ENCODE measurements at regions not wholly inside any gene's neighbourhood (a gene's known extent, or its start where the extent isn't known, plus 50 kb on each side); places are given as distances from the start of the nearest gene placed in this dataset.

GRCh38 chr13:85236413-85236812 is 562.8 kb downstream of the SLITRK6 start:
- no peaks in the 10 kb centered on the region for H3K36me3 ChIP-seq
- no peaks in the 10 kb centered on the region for H3K27me3 ChIP-seq (replicated peaks)
- DNase-seq (ENCODE audit: low read depth in 1 of 2, low spot score in 2 of 2): peak in 1 of 2 experiments; percentile 67
- H3K4me1 ChIP-seq (replicated peaks): peaks cover 17% of the 10 kb centered on the region
- no peak overlapping the region for H3K4me3 ChIP-seq
- no peaks in the 10 kb centered on the region for H3K9me3 ChIP-seq (replicated peaks)
- H3K27ac ChIP-seq: no peak overlapping the region

DNA sequence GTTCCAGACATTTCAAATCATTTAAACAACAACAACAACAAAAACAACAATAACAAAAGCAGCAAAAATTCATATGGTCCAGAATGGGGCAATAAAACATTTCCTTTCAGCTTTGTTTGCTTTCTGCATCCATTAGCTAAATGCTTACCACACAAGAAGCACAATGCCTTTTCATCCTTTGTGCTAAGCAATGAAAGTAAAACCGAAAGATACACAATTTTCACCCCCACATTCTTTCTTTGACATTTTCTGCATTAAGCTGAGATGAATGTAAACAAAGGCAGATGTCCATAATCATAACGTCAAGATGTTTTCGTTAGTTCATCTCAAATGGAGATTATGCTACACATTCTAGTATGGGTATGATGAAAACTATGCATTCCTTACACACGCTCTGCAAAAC is 568.5 kb downstream of the SLITRK6 start:
- peak in 1 of 2 experiments; percentile 78 for DNase-seq (ENCODE audit: low read depth in 1 of 2, low spot score in 2 of 2)
- Histone ChIP-seq H3K27ac (no peak overlapping the region), H3K9me3 (replicated peaks) (no peaks in the 10 kb centered on the region), H3K4me1 (replicated peaks) (peaks cover 5% of the 10 kb centered on the region; the same call in 1 of the 2 replicates), H3K36me3 (no peaks in the 10 kb centered on the region), H3K27me3 (replicated peaks) (no peaks in the 10 kb centered on the region), H3K4me3 (no peak overlapping the region)

- no peaks in the 10 kb centered on the region for H3K27me3 ChIP-seq (replicated peaks)
Observed at GRCh38 chr13:85228692-85229091, 570.5 kb downstream of the SLITRK6 start.

DNA sequence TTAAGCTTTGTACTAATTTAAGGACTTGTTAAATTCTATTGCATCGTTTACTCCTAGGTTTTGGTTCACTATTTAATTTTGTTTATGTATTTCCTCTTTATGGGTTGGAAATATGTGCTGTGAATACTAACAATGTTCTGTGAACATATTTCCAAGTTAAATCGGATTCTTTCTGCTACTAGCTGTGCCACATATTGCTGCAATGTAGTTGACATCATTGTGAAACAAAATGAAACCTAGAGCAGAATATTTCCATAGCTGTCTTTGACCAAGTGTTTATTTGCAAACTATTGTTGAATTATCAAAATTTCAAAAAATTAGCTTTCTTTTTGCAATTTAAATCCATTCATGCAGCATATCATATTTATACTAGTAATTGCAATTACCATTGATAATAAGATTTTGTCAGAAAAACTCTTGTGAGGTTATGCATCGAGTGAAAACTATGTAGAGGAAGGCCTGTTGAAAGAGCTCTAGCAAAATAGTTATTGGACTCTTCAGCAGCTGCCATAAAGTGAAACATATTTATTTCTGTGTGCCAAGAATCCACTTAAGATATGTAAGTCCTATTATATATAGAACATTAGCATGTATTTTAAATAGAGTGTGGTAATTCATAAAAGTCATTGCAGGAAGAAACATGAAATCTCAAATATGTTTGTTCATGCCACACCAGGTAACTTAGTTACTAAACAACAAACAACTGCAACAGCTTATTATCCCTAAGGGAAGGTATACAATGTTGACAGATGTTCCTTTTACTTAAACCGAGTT is 575.1 kb downstream of the SLITRK6 start:
- no peak overlapping the region for H3K4me3 ChIP-seq
- no peaks in the 10 kb centered on the region for H3K9me3 ChIP-seq (replicated peaks)
- H3K27me3 ChIP-seq (replicated peaks): no peaks in the 10 kb centered on the region
- H3K27ac ChIP-seq: no peak overlapping the region
- DNase-seq (ENCODE audit: low read depth in 1 of 2, low spot score in 2 of 2): no peak
- no peaks in the 10 kb centered on the region for H3K4me1 ChIP-seq (replicated peaks)
- no peaks in the 10 kb centered on the region for H3K36me3 ChIP-seq

More at GRCh38 chr13:85228692-85229091, 570.5 kb downstream of the SLITRK6 start:
- Histone ChIP-seq H3K4me1 (replicated peaks) (peaks cover 5% of the 10 kb centered on the region; the same call in 1 of the 2 replicates), H3K4me3 (no peak overlapping the region), H3K27ac (no peak overlapping the region), H3K36me3 (no peaks in the 10 kb centered on the region), H3K9me3 (replicated peaks) (no peaks in the 10 kb centered on the region)
- no peak for DNase-seq (ENCODE audit: low read depth in 1 of 2, low spot score in 2 of 2)

DNA sequence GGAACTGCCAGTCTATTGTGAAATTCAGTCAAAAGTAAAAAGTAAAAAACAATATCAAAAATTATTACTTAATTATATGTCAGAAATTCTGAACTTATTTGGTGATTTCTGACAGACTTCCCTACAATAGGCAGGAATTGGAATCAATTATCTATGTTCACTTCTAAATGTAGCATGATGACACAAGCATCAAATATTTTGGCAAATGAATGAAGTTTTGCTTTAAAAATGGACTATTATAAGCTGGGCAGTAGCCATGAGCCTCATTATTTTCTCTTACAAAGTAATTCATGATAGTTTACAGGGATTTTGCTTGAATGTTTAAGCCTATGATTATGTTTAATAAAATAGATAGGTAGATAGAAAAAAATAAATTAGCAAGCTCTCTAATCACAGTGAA is 582.6 kb downstream of the SLITRK6 start:
- H3K27me3 ChIP-seq (replicated peaks): no peaks in the 10 kb centered on the region
- H3K36me3 ChIP-seq: no peaks in the 10 kb centered on the region
- no peaks in the 10 kb centered on the region for H3K4me1 ChIP-seq (replicated peaks)
- no peak overlapping the region for H3K27ac ChIP-seq
- no peak overlapping the region for H3K4me3 ChIP-seq
- DNase-seq (ENCODE audit: low read depth in 1 of 2, low spot score in 2 of 2): no peak
- no peaks in the 10 kb centered on the region for H3K9me3 ChIP-seq (replicated peaks)

DNA sequence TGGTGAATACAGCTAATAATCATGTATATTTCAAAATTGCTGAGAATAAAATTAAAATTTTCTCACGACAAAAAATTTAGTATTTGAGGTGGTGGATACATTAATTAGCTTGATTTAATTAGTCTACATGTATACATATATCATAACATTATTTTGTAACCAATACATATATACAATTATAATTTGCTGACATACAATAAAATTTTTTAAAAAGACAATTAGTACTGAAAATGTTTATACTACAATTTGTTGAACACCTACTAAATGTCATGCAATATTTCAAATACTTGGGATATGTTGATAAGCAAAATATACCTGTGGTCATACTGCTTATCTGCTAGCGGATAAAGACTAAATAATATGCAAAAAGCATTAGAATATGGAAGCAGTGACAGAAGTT is 586.5 kb downstream of the SLITRK6 start:
- no peaks in the 10 kb centered on the region for H3K4me1 ChIP-seq (replicated peaks)
- no peak overlapping the region for H3K4me3 ChIP-seq
- 0 out of 2 replicates have a peak, but pooled peaks cover 4% of the 10 kb centered on the region for H3K9me3 ChIP-seq (replicated peaks)
- H3K27me3 ChIP-seq (replicated peaks): no peaks in the 10 kb centered on the region
- H3K36me3 ChIP-seq: no peaks in the 10 kb centered on the region
- no peak for DNase-seq (ENCODE audit: low read depth in 1 of 2, low spot score in 2 of 2)
- no peak overlapping the region for H3K27ac ChIP-seq

GRCh38 chr13:85204668-85205344 is 594.4 kb downstream of the SLITRK6 start:
- Histone ChIP-seq H3K36me3 (no peaks in the 10 kb centered on the region), H3K27ac (no peak overlapping the region), H3K4me1 (replicated peaks) (no peaks in the 10 kb centered on the region), H3K27me3 (replicated peaks) (no peaks in the 10 kb centered on the region), H3K4me3 (no peak overlapping the region), H3K9me3 (replicated peaks) (peaks cover 10% of the 10 kb centered on the region; the same call in 1 of the 2 replicates)
- DNase-seq (ENCODE audit: low read depth in 1 of 2, low spot score in 2 of 2): no peak

DNA sequence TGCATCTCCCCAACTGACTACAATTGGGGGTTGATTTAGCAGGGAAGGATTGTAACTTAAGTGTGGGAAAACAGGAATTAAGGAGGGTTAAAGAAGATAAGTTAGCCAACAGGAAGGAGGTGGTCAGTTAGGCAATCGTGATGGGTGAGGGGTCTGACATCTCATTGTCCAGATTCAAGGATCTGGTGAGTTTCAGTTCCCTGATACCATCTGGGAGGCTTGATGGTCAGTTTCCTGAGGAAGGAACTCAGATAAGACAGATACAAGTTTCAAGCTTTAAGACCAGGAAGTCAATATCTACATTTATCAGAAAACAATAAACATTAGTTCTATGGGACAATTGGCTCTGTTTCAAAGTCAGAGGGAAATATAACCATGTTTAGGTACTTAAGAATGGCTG is 601.8 kb downstream of the SLITRK6 start:
- no peak overlapping the region for H3K27ac ChIP-seq
- no peaks in the 10 kb centered on the region for H3K27me3 ChIP-seq (replicated peaks)
- DNase-seq (ENCODE audit: low read depth in 1 of 2, low spot score in 2 of 2): no peak
- H3K4me3 ChIP-seq: no peak overlapping the region
- H3K4me1 ChIP-seq (replicated peaks): no peaks in the 10 kb centered on the region
- H3K9me3 ChIP-seq (replicated peaks): no peaks in the 10 kb centered on the region
- no peaks in the 10 kb centered on the region for H3K36me3 ChIP-seq

DNA sequence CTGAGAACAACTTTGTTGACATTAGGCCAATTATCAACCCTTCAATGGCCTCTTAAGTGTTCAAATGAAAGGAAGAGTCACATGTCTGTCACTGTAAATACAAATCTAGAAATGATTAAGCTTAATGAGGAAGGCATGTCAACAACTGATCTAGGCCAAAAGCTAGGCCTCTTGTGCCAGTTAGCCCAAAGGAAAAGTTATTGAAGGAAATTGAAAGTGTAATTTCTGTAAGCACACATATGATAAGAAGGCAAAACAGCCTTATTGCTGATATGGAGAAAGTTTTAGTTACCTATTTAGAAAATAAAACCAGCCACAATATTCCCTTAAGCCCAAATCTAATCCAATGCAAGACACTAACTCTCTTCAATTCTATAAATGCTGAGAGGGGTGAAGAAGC is 604.7 kb downstream of the SLITRK6 start:
- no peak overlapping the region for H3K27ac ChIP-seq
- DNase-seq (ENCODE audit: low read depth in 1 of 2, low spot score in 2 of 2): no peak

GRCh38 chr13:85191996-85192718 is 607.1 kb downstream of the SLITRK6 start:
- Histone ChIP-seq H3K36me3 (no peaks in the 10 kb centered on the region), H3K4me3 (no peak overlapping the region)

More for the DNA sequence above, 604.7 kb downstream of the SLITRK6 start:
- Histone ChIP-seq H3K27me3 (replicated peaks) (no peaks in the 10 kb centered on the region), H3K9me3 (replicated peaks) (no peaks in the 10 kb centered on the region), H3K4me1 (replicated peaks) (no peaks in the 10 kb centered on the region), H3K4me3 (no peak overlapping the region), H3K36me3 (no peaks in the 10 kb centered on the region)

GRCh38 chr13:85186356-85187045 is 612.7 kb downstream of the SLITRK6 start:
- no peaks in the 10 kb centered on the region for H3K4me1 ChIP-seq (replicated peaks)

More at GRCh38 chr13:85191996-85192718, 607.1 kb downstream of the SLITRK6 start:
- Histone ChIP-seq H3K4me1 (replicated peaks) (no peaks in the 10 kb centered on the region), H3K9me3 (replicated peaks) (no peaks in the 10 kb centered on the region), H3K27ac (no peak overlapping the region), H3K27me3 (replicated peaks) (no peaks in the 10 kb centered on the region)
- DNase-seq (ENCODE audit: low read depth in 1 of 2, low spot score in 2 of 2): no peak

DNA sequence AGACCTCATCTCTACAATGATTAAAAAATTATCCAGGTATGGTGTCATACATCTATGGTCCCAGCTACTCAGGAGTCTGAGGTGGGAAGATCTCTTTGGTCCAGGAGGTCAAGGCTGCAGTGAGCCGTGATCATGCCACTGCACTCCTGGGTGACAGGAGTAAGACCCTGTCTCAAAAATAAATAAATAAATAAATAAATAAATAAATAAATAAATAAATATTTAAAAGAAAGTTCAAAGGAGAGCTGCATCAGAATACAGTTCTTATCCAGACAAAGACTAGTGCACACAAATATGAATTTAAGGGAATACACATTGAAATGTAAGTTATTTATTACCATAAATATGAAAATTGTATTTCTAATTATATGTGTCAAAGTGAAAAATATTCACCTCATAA is 624.9 kb downstream of the SLITRK6 start:
- DNase-seq (ENCODE audit: low read depth in 1 of 2, low spot score in 2 of 2): no peak
- Histone ChIP-seq H3K27ac (no peak overlapping the region), H3K27me3 (replicated peaks) (no peaks in the 10 kb centered on the region), H3K4me1 (replicated peaks) (no peaks in the 10 kb centered on the region), H3K36me3 (no peaks in the 10 kb centered on the region), H3K4me3 (no peak overlapping the region), H3K9me3 (replicated peaks) (peaks cover 2% of the 10 kb centered on the region; the same call in 1 of the 2 replicates)

More at GRCh38 chr13:85186356-85187045, 612.7 kb downstream of the SLITRK6 start:
- Histone ChIP-seq H3K27ac (no peak overlapping the region), H3K9me3 (replicated peaks) (0 out of 2 replicates have a peak, but pooled peaks cover 1% of the 10 kb centered on the region), H3K4me3 (no peak overlapping the region), H3K27me3 (replicated peaks) (no peaks in the 10 kb centered on the region), H3K36me3 (no peaks in the 10 kb centered on the region)
- no peak for DNase-seq (ENCODE audit: low read depth in 1 of 2, low spot score in 2 of 2)

DNA sequence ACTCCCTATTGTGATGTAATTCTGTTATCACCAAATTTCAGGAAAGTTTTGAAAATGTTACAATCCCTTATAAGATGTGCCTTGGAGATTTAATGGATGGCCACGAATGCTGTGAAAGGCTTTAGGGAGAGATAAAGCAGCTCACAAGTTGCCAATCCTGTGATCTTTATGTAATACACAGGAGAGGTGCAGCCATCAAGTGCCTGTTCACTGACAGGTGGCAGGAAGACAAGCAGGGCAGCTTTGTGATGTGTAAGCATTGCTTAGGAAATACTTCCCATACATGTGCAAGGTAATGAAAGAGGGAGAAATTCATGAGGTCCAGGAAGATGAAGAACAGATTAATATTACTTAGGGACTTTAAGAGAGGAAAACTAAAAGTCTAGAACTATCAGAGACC is 628.8 kb downstream of the SLITRK6 start:
- no peaks in the 10 kb centered on the region for H3K36me3 ChIP-seq
- no peaks in the 10 kb centered on the region for H3K9me3 ChIP-seq (replicated peaks)
- DNase-seq (ENCODE audit: low read depth in 1 of 2, low spot score in 2 of 2): no peak

More for the DNA sequence above, 628.8 kb downstream of the SLITRK6 start:
- Histone ChIP-seq H3K4me1 (replicated peaks) (no peaks in the 10 kb centered on the region), H3K27ac (no peak overlapping the region), H3K4me3 (no peak overlapping the region), H3K27me3 (replicated peaks) (no peaks in the 10 kb centered on the region)
